B cell (primary cell): ENCODE measurements at regions not wholly inside any gene's neighbourhood (a gene's known extent, or its start where the extent isn't known, plus 50 kb on each side); places are given as distances from the start of the nearest gene placed in this dataset.
A peak's percentile ranks its signal among the peaks of the same experiment; 100 is the strongest.

Experiments
- ATAC-seq: fragments of 200-7000 bp; cut with Tn5 transposase; one replicate; pipeline ENCODE4 v1.10.0; 2021; ENCODE audit warnings: low read depth, mild to moderate bottlenecking, moderate number of reproducible peaks, moderate library complexity
- CTCF ChIA-PET: fragments of 350-600 bp; sonication (Branson Sonifier 250); formaldehyde crosslinking; loops from one replicate; lab custom pipeline; 2021; ENCODE audit warnings: antibody characterized with exemption, inconsistent platforms; lab: Charles Lee
- POLR2A ChIA-PET: fragments of 350-600 bp; sonication (Branson Sonifier 250); formaldehyde crosslinking; loops from one replicate; lab custom pipeline; 2021; ENCODE audit warnings: antibody characterized with exemption; lab: Charles Lee
- DNase-seq: peaks from one replicate; pipeline ENCODE4 v3.0.0; 2013
- H2AFZ ChIP-seq: 2 replicates; pipeline ENCODE4 v1.6.1; 2012; ENCODE audit warnings: mild to moderate bottlenecking, low read depth, low read length; ENCODE audit not compliant: insufficient read depth, poor library complexity, severe bottlenecking
- H3K27ac ChIP-seq, 2 donors: 1 replicate in 1 of 2; 2 replicates in 1 of 2; pipeline ENCODE4 v1.5.1; 2012 to 2013; ENCODE audit warnings: low read length in 2 of 2, mild to moderate bottlenecking in 2 of 2, moderate library complexity in 1 of 2
- H3K27me3 ChIP-seq, 4 experiments: fragments of 200-600 bp in 1 of 4; sonication (generic) in 1 of 4; replicated peaks in 1 of 4; 1 replicate in 2 of 4; 2 replicates in 2 of 4; pipeline versions ENCODE4 v1.6.1 to v1.7.0; 2013 to 2016; ENCODE audit warnings: low read length in 3 of 4, mild to moderate bottlenecking in 2 of 4, mixed read lengths in 1 of 4, moderate library complexity in 1 of 4; ENCODE audit not compliant: insufficient read depth in 4 of 4, control insufficient read depth in 3 of 4; ENCODE audit errors: control extremely low read depth in 1 of 4
- H3K36me3 ChIP-seq, 2 experiments: replicated peaks in 1 of 2; 1 replicate in 1 of 2; 2 replicates in 1 of 2; pipeline versions ENCODE4 v1.6.1 to v1.7.1; 2013; ENCODE audit warnings: low read length in 1 of 2; ENCODE audit not compliant: insufficient read depth in 2 of 2, control insufficient read depth in 1 of 2; ENCODE audit errors: control extremely low read depth in 1 of 2, extremely low read depth in 1 of 2
- H3K4me1 ChIP-seq, 2 donors: fragments of 200-600 bp in 1 of 2; sonication (generic) in 1 of 2; 1 replicate in 1 of 2; 2 replicates in 1 of 2; pipeline versions ENCODE4 v1.5.1 to v1.6.1; 2013 to 2017; ENCODE audit warnings: low read length in 2 of 2; ENCODE audit not compliant: control insufficient read depth in 2 of 2, insufficient read depth in 2 of 2
- H3K4me2 ChIP-seq: replicated peaks from 2 replicates; pipeline ENCODE3; 2012; ENCODE audit warnings: mild to moderate bottlenecking, low read depth, low read length; ENCODE audit not compliant: poor library complexity, severe bottlenecking
- H3K4me3 ChIP-seq, 5 experiments: fragments of 200-600 bp in 1 of 5; sonication (generic) in 1 of 5; 1 replicate in 3 of 5; 2 replicates in 2 of 5; pipeline versions ENCODE4 v1.5.1 to v1.7.0; 2011 to 2016; ENCODE audit warnings: low read length in 4 of 5, mild to moderate bottlenecking in 4 of 5, low read depth in 2 of 5, control low read depth in 1 of 5, moderate library complexity in 1 of 5; ENCODE audit not compliant: insufficient read depth in 1 of 5; ENCODE audit errors: control extremely low read depth in 1 of 5, extremely low read depth in 1 of 5
- H3K79me2 ChIP-seq: fragments of 200-600 bp; sonication (generic); one replicate; pipeline ENCODE4 v1.6.0; 2016; ENCODE audit warnings: low read length; ENCODE audit not compliant: control insufficient read depth, insufficient read depth
- H3K9ac ChIP-seq: fragments of 200-600 bp; sonication (generic); 2 replicates; pipeline ENCODE4 v1.6.1; 2017; ENCODE audit warnings: mild to moderate bottlenecking, low read length, moderate library complexity
- H3K9me3 ChIP-seq, 3 donors: one replicate each; pipeline versions ENCODE4 v1.6.1 to v1.7.1; 2013; ENCODE audit warnings: low read length in 2 of 3; ENCODE audit not compliant: control insufficient read depth in 2 of 3, insufficient read depth in 1 of 3; ENCODE audit errors: control extremely low read depth in 1 of 3
- H4K20me1 ChIP-seq: 2 replicates; pipeline ENCODE4 v1.6.0; 2012; ENCODE audit warnings: mild to moderate bottlenecking, low read length; ENCODE audit not compliant: insufficient read depth, control insufficient read depth, poor library complexity, severe bottlenecking
- H3K27ac Mint-ChIP-seq: one replicate; pipeline ENCODE4 v1.8.0; 2021; ENCODE audit warnings: mixed read lengths
- H3K27me3 Mint-ChIP-seq: one replicate; pipeline ENCODE4 v1.8.0; 2021; ENCODE audit warnings: mixed read lengths
- H3K4me1 Mint-ChIP-seq: one replicate; pipeline ENCODE4 v1.8.0; 2021; ENCODE audit warnings: mixed read lengths
- H3K4me3 Mint-ChIP-seq: one replicate; pipeline ENCODE4 v1.8.0; 2021; ENCODE audit warnings: mixed read lengths
- H3K9me3 Mint-ChIP-seq: one replicate; pipeline ENCODE4 v1.8.0; 2022; ENCODE audit warnings: mixed read lengths; ENCODE audit not compliant: insufficient read depth
- CTCF ChIP-seq: fragments of 200-600 bp; IDR thresholded peaks from one replicate; pipeline ENCODE4 v1.8.0; 2022; ENCODE audit warnings: antibody characterized with exemption, mild to moderate bottlenecking
- EZH2 ChIP-seq: IDR thresholded peaks from 2 replicates; pipeline ENCODE4 v1.6.1; 2012; ENCODE audit warnings: borderline replicate concordance, low read depth, mild to moderate bottlenecking, moderate library complexity, low read length; ENCODE audit not compliant: insufficient read depth, poor library complexity, severe bottlenecking
- WGBS: methylation state at CpG from one replicate; pipeline ENCODE4 v1.1.5; 2013; ENCODE audit warnings: missing lambda C conversion rate; ENCODE audit not compliant: insufficient coverage; 5-methylcytosine and 5-hydroxymethylcytosine counted together
- intact Hi-C: fragments of 100-400 bp; cut with micrococcal nuclease; formaldehyde crosslinking; loops from one replicate; pipeline ENCODE4 v1.10.0; 2022

GRCh38 chr10:60446851-60447250 lies 57.2 kb upstream of the ANK3 start:
- H3K4me3 Mint-ChIP-seq, result no peak overlapping the region
- Histone ChIP-seq H3K4me1 (peaks cover 7 to 8% of the 10 kb centered on the region in 2 donors), H3K79me2 (no peaks in the 10 kb centered on the region), H3K27me3 (no peaks in the 10 kb centered on the region), H3K27ac (no peak overlapping the region), H4K20me1 (no peaks in the 10 kb centered on the region), H3K9me3 (no peaks in the 10 kb centered on the region), H3K4me2 (peak overlapping the region; percentile 55), H3K36me3 (no peaks in the 10 kb centered on the region), H2AFZ (peak overlapping the region; percentile 58), H3K9ac (peak overlapping the region; percentile 20), H3K4me3 (no peak overlapping the region)
- ChIA-PET POLR2A (no interaction called here), CTCF (interaction anchor here (1.0 to 15.6 kb wide), 4 partner anchors 9 to 208 kb away, joined by 3 to 257 read pairs (median 28); no protein-coding TSS in a partner anchor)
- no peak overlapping the region for H3K27ac Mint-ChIP-seq
- no peaks in the 10 kb centered on the region for H3K9me3 Mint-ChIP-seq
- TF ChIP-seq CTCF, result no peak
- no peak for TF ChIP-seq EZH2
- WGBS, result no CpG with 5 or more reads among the region's 3 CpGs
- ATAC-seq (no peak), DNase-seq (peak; percentile 9)
- no peaks in the 10 kb centered on the region for H3K27me3 Mint-ChIP-seq
- H3K4me1 Mint-ChIP-seq, result peaks cover 8% of the 10 kb centered on the region
- intact Hi-C loops, result loop anchor here (10.0 kb wide), 1 partner anchor 838 kb away; no protein-coding TSS in a partner anchor

- Histone ChIP-seq H3K4me1 (peaks cover 7 to 8% of the 10 kb centered on the region in 2 donors), H3K9me3 (no peaks in the 10 kb centered on the region), H4K20me1 (no peaks in the 10 kb centered on the region), H3K36me3 (no peaks in the 10 kb centered on the region), H3K4me2 (peak overlapping the region; percentile 55), H3K27me3 (no peaks in the 10 kb centered on the region), H3K9ac (no peak overlapping the region), H2AFZ (peak overlapping the region; percentile 58), H3K79me2 (no peaks in the 10 kb centered on the region), H3K27ac (no peak overlapping the region), H3K4me3 (no peak overlapping the region)
- Mint-ChIP-seq H3K27ac (no peak overlapping the region), H3K4me1 (peaks cover 8% of the 10 kb centered on the region), H3K27me3 (no peaks in the 10 kb centered on the region), H3K9me3 (no peaks in the 10 kb centered on the region), H3K4me3 (no peak overlapping the region)
- TF ChIP-seq EZH2, result no peak
- TF ChIP-seq CTCF, result no peak
- ATAC-seq (no peak), DNase-seq (no peak)
- CTCF ChIA-PET, result interaction anchor here (1.0 to 15.6 kb wide), 7 partner anchors 8 to 322 kb away, joined by 3 to 257 read pairs (median 7); no protein-coding TSS in a partner anchor
- intact Hi-C loops, result loop anchor here (10.0 kb wide), 1 partner anchor 839 kb away; no protein-coding TSS in a partner anchor
- 100% methylated on average over 1 of the region's 5 CpGs for WGBS
- POLR2A ChIA-PET, result no interaction called here
These were observed 56.6 kb upstream of the ANK3 start for GRCh38 chr10:60446070-60446833.
